K562 (cell line): ENCODE measurements at regions not wholly inside any gene's neighbourhood (a gene's known extent, or its start where the extent isn't known, plus 50 kb on each side); places are given as distances from the start of the nearest gene placed in this dataset.
A peak's percentile ranks its signal among the peaks of the same experiment; 100 is the strongest.
"Not testable (repeated sequence)": the region's sequence is repeated elsewhere in the genome, so short reads cannot be mapped to it uniquely, and the experiment has no call there.

ENCODE experiments used
- ATAC-seq: fragments of 200-7000 bp; cut with Tn5 transposase; 3 replicates; pipeline ENCODE4 v1.9.1; 2020; ENCODE audit warnings: moderate library complexity
- BruUV-seq: library from RNA; stranded (reverse); fragments of 400-500 nt; replicated peaks from 2 replicates; lab custom pipeline; 2021; lab: Mats Ljungman, UMichigan
- CTCF ChIA-PET: fragments of 300-600 bp; formaldehyde crosslinking; extraction: SDS; loops from one replicate; lab custom pipeline; 2021; ENCODE audit warnings: low intra/inter-chr PET ratio; lab: Yijun Ruan, JAX
- POLR2A ChIA-PET: fragments of 300-600, 350-650 bp; sonication (Branson Sonifier 250); formaldehyde crosslinking; extraction: SDS; loops from one replicate; lab custom pipeline; 2021; ENCODE audit warnings: antibody characterized with exemption, inconsistent platforms; lab: Yijun Ruan, JAX
- DNase-seq, 4 experiments: peaks; one replicate each; pipeline versions ENCODE4 v3.0.0 to v3.0.0-alpha.2; 2011 to 2018; ENCODE audit warnings: low spot score in 3 of 4, mixed read lengths in 3 of 4; ENCODE audit errors: extremely low read depth in 1 of 4
- FAIRE-seq: peaks from 2 replicates; lab custom pipeline; 2011; peaks lifted over from hg19 to GRCh38; lab: Jason Lieb, UNC
- H2AFZ ChIP-seq: 2 replicates; pipeline ENCODE4 v1.6.0; 2011; ENCODE audit warnings: low read depth, low read length, control low read depth, inconsistent platforms
- H3K27ac ChIP-seq: fragments of 200-600 bp; 3 replicates; pipeline ENCODE4 v1.8.0; 2011; ENCODE audit warnings: low read depth, mild to moderate bottlenecking, control low read depth, inconsistent platforms, low read length, moderate library complexity, mixed read lengths; ENCODE audit errors: extremely low read depth
- H3K27me3 ChIP-seq, 2 experiments: fragments of 300-600 bp in 1 of 2; 2 replicates in 1 of 2; 3 replicates in 1 of 2; pipeline versions ENCODE4 v1.6.0 to v1.8.0; 2011; ENCODE audit warnings: inconsistent platforms in 2 of 2, low read length in 2 of 2, mild to moderate bottlenecking in 1 of 2, mixed read lengths in 1 of 2, moderate library complexity in 1 of 2; ENCODE audit not compliant: control insufficient read depth in 2 of 2, insufficient read depth in 2 of 2
- H3K36me3 ChIP-seq: fragments of 300-600 bp; 3 replicates; pipeline ENCODE4 v1.8.0; 2011; ENCODE audit warnings: mild to moderate bottlenecking, low read length, inconsistent platforms; ENCODE audit not compliant: control insufficient read depth, insufficient read depth
- H3K4me1 ChIP-seq, 2 experiments: fragments of 200-600 bp in 1 of 2; replicated peaks in 1 of 2; 2 replicates in 1 of 2; 3 replicates in 1 of 2; pipeline versions ENCODE4 v1.5.1 to v1.8.0; 2011; ENCODE audit warnings: inconsistent platforms in 2 of 2, low read length in 2 of 2, mild to moderate bottlenecking in 1 of 2, mixed read lengths in 1 of 2, moderate library complexity in 1 of 2; ENCODE audit not compliant: control insufficient read depth in 2 of 2, insufficient read depth in 2 of 2
- H3K4me2 ChIP-seq: 2 replicates; pipeline ENCODE4 v1.6.1; 2011; ENCODE audit warnings: low read length, control low read depth, inconsistent platforms, mixed read lengths; ENCODE audit not compliant: insufficient read depth
- H3K4me3 ChIP-seq: fragments of 200-600 bp; sonication (generic), shearing (Covaris generic); 2 replicates; pipeline ENCODE4 v1.5.1; 2016; ENCODE audit warnings: control low read depth, inconsistent platforms
- H3K79me2 ChIP-seq: fragments of 200-600 bp; 3 replicates; pipeline ENCODE4 v1.8.0; 2011; ENCODE audit warnings: low read length, inconsistent platforms; ENCODE audit not compliant: control insufficient read depth, insufficient read depth
- H3K9ac ChIP-seq, 2 experiments: 2 replicates each; pipeline versions ENCODE4 v1.6.0 to v1.6.1; 2011; ENCODE audit warnings: low read depth in 2 of 2, low read length in 2 of 2, control low read depth in 1 of 2, inconsistent platforms in 1 of 2, mild to moderate bottlenecking in 1 of 2, mixed read lengths in 1 of 2; ENCODE audit not compliant: insufficient read depth in 1 of 2
- H3K9me1 ChIP-seq: one replicate; pipeline ENCODE4 v1.6.0; 2011; ENCODE audit warnings: inconsistent platforms, mild to moderate bottlenecking, low read length, moderate library complexity; ENCODE audit not compliant: control insufficient read depth, insufficient read depth
- H3K9me3 ChIP-seq: replicated peaks from 2 replicates; pipeline ENCODE4 v1.5.1; 2011; ENCODE audit warnings: low read depth, low read length, inconsistent platforms; ENCODE audit not compliant: control insufficient read depth, insufficient read depth
- H4K20me1 ChIP-seq: replicated peaks from 2 replicates; pipeline ENCODE4 v1.6.1; 2011; ENCODE audit warnings: low read length, inconsistent platforms, mixed read lengths; ENCODE audit not compliant: control insufficient read depth, insufficient read depth
- WGBS: fragments of 100-300 bp; shearing (Covaris generic); methylation state at CpG from one replicate; pipeline ENCODE4 v1.1.6; 2016; ENCODE audit warnings: low coverage, mixed read lengths; ENCODE audit not compliant: insufficient coverage; ENCODE audit errors: missing lambda C conversion rate; 5-methylcytosine and 5-hydroxymethylcytosine counted together
- in situ Hi-C: fragments of 300-500 bp; cut with MboI; formaldehyde crosslinking; loops from 4 replicates; pipeline ENCODE4 v1.15.0; 2018; ENCODE audit warnings: inconsistent platforms, mixed read lengths
- intact Hi-C: fragments of 100-400 bp; cut with micrococcal nuclease; formaldehyde crosslinking; loops from 2 replicates; pipeline ENCODE4 v1.14.2; 2022

DNA sequence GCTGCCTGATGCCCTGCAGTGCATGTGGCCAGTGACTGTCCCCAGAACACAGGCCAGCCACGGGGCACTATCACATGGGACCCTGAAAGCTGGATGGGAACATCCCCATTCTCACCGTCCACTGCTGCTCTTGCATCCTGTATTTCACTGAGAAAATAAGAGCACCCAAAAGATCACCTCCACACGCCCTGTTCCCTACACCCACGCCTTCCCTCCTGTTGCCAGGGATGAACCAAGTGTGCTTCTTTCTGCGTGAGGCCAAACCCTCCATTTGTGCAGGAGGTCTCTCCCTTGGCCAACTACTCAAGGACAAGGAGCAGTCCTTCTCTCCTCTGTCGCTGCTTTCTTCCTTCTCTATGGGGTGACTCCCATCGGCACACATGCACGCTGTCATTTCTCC is 118.3 kb downstream of the LRRC37A3 start:
- H3K27ac ChIP-seq, H2AFZ ChIP-seq, H3K9me1 ChIP-seq, H3K9me3 ChIP-seq, H3K4me3 ChIP-seq, H3K4me2 ChIP-seq, H3K27me3 ChIP-seq, CTCF ChIA-PET, in situ Hi-C loops, intact Hi-C loops, H3K79me2 ChIP-seq, H3K4me1 ChIP-seq, POLR2A ChIA-PET, H3K36me3 ChIP-seq, DNase-seq, H4K20me1 ChIP-seq, H3K9ac ChIP-seq, BruUV-seq, FAIRE-seq, ATAC-seq: not testable (repeated sequence)
- 85% methylated on average over 3 of the region's 8 CpGs for WGBS

DNA sequence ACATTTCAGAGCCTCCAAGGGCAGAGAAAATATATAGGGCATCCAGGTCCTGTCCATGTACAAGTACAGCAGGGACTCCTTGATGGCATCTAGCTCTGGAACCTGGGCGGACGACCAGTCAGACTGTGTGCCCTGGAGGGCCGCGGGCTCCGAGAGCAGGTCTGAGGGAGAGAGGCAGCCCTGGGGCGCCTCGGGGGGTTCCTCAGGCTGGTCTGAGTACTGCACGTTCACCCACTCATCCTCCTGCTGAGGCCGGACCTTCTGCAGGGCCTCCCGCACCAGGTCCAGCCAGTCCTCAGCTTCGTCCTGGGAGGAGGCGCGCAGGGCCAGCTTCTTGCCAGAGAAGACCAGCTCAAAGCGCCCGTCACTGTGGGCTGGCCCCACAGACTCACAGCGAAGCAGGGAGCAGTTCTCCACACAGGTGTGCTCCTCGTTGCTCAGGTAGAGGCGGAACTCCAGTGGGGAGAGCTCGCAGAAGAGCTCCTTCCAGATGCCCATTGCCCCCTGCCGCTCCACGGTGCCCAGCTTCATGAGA is 118.8 kb downstream of the LRRC37A3 start:
- FAIRE-seq, H3K27me3 ChIP-seq, H3K36me3 ChIP-seq, in situ Hi-C loops, H3K9me3 ChIP-seq, H3K4me3 ChIP-seq, H3K4me2 ChIP-seq, H3K9ac ChIP-seq, H3K79me2 ChIP-seq, intact Hi-C loops, H4K20me1 ChIP-seq, DNase-seq, CTCF ChIA-PET, H3K27ac ChIP-seq, H3K4me1 ChIP-seq, POLR2A ChIA-PET, H3K9me1 ChIP-seq, BruUV-seq, H2AFZ ChIP-seq: not testable (repeated sequence)
- 78% methylated on average over 5 of the region's 21 CpGs for WGBS
- ATAC-seq: peak; percentile 74

DNA sequence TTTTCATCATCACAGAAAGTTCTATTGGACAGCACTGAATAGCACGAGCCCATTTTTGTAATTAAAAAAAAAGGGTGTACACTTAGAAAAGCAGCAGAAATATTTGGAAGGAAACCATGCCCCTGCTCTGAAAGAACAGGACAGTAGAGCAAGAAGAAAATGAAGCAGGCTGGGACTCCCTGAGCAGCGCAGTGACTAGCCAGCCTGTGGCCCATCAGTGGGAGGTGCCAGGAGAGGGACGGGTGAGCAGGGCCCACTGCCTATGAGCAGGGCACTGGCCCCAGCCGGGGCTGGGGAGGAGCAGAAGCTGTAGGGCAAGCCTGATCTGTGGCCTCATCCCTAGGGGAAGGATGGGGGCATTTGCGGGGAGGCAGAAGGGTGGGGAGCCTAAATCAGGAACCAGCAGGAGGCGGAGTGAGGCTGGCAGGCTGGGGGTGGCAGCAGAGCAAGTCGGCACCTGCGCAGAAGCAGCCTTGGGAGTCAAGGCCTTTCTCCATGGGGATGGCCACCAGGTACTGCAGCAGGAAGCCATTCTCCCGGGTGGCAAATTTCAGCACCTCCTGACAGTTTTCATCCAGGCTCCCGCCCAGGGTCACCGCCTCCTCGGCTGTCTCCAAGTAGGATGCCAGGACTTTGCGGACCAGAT is 119.6 kb downstream of the LRRC37A3 start:
- H3K79me2 ChIP-seq, H3K9me1 ChIP-seq, H3K27ac ChIP-seq, intact Hi-C loops, H4K20me1 ChIP-seq, FAIRE-seq, BruUV-seq, in situ Hi-C loops, H3K36me3 ChIP-seq, CTCF ChIA-PET, H3K9ac ChIP-seq, H3K4me2 ChIP-seq, ATAC-seq, H3K9me3 ChIP-seq, POLR2A ChIA-PET, H3K27me3 ChIP-seq, H3K4me3 ChIP-seq, H3K4me1 ChIP-seq, H2AFZ ChIP-seq, DNase-seq: not testable (repeated sequence)
- 78% methylated on average over 3 of the region's 13 CpGs for WGBS

DNA sequence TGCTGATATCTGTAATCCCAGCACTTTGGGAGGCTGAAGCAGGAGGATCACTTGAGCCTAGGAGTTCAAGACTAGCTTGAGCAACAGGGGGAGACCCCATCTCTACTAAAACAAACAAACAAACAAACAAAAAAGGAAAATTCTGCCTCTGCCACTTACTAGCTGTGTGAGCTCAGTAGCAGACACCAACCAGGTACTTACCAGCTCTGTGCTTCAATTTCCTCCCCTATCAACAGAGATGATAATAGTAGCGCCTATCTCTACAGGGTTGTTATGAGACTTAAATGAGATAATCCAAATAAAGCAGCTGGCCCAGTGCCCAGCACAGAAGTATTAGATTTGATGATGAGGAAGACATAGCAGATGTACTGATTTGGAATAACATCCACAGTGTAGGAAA is 120.3 kb downstream of the LRRC37A3 start:
- FAIRE-seq, H4K20me1 ChIP-seq, H3K4me3 ChIP-seq, H3K9me3 ChIP-seq, H3K27me3 ChIP-seq, ATAC-seq, DNase-seq, in situ Hi-C loops, H3K27ac ChIP-seq, H3K9ac ChIP-seq, POLR2A ChIA-PET, CTCF ChIA-PET, H3K36me3 ChIP-seq, H2AFZ ChIP-seq, H3K4me2 ChIP-seq, H3K79me2 ChIP-seq, H3K9me1 ChIP-seq, BruUV-seq, intact Hi-C loops, H3K4me1 ChIP-seq: not testable (repeated sequence)
- no CpG with 5 or more reads among the region's 1 CpG for WGBS
